ENCODE measurements at regions not wholly inside any gene's neighbourhood (a gene's known extent, or its start where the extent isn't known, plus 50 kb on each side); places are given as distances from the start of the nearest gene placed in this dataset.

DNA sequence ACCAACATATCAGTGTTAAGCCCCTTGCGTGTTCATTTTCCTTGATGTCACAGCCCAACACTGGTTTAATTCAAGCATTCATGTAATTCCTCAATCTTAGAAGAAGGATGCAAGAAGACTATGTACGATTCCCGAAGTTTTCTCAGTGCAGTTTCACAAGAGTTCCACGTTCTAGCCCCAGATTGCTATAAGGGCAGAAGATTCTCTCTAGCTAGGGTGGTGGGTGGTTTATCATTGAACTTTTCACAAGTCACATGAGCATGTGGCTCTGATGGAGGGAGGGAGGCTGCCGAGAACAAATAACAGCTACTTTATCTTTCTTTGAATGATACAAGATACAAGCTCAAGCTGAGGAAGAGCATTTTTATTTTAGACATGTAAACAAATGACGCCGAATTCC, 71.9 kb upstream of the NHSL1 start:
- H3K79me2 ChIP-seq (ENCODE audit: control insufficient read depth, insufficient read depth, low read length), result peaks cover 36% of the 10 kb centered on the region
- intact Hi-C loops (cut with micrococcal nuclease), result no loop called here
- H4K20me1 ChIP-seq (replicated peaks; ENCODE audit: control insufficient read depth, extremely low read depth, insufficient read depth, low read length), result no peaks in the 10 kb centered on the region
- ChIA-PET CTCF (interaction anchor here (1.7 kb wide), 1 partner anchor 15 kb away, joined by 6 read pairs; no protein-coding TSS in a partner anchor), POLR2A (no interaction called here)
- dilution Hi-C loops (cut with MboI; ENCODE audit: extremely low pct_ligation_motif_present, low sequenced_read_pairs), result no loop called here
- TF ChIP-seq FOS (IDR thresholded peaks at IDR 0.05; ENCODE audit: borderline replicate concordance, insufficient read depth, low read length) (no peak), POLR2A (IDR thresholded peaks at IDR 0.05; ENCODE audit: low read depth, low read length) (no peak), MYC (IDR thresholded peaks at IDR 0.05; ENCODE audit: low read depth, low read length) (no peak), GATA2 (IDR thresholded peaks at IDR 0.05; ENCODE audit: insufficient read depth, insufficient read length, low read depth, low read length) (no peak), POLR2AphosphoS5 (IDR thresholded peaks at IDR 0.05; ENCODE audit: insufficient read depth, low read depth, low read length) (no peak)
- TF ChIP-seq, protein P1, sequence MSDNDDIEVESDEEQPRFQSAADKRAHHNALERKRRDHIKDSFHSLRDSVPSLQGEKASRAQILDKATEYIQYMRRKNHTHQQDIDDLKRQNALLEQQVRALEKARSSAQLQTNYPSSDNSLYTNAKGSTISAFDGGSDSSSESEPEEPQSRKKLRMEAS (IDR thresholded peaks at IDR 0.05; ENCODE audit: insufficient read depth, insufficient read length), result no peak
- TF ChIP-seq, protein P2, sequence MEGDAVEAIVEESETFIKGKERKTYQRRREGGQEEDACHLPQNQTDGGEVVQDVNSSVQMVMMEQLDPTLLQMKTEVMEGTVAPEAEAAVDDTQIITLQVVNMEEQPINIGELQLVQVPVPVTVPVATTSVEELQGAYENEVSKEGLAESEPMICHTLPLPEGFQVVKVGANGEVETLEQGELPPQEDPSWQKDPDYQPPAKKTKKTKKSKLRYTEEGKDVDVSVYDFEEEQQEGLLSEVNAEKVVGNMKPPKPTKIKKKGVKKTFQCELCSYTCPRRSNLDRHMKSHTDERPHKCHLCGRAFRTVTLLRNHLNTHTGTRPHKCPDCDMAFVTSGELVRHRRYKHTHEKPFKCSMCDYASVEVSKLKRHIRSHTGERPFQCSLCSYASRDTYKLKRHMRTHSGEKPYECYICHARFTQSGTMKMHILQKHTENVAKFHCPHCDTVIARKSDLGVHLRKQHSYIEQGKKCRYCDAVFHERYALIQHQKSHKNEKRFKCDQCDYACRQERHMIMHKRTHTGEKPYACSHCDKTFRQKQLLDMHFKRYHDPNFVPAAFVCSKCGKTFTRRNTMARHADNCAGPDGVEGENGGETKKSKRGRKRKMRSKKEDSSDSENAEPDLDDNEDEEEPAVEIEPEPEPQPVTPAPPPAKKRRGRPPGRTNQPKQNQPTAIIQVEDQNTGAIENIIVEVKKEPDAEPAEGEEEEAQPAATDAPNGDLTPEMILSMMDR (IDR thresholded peaks at IDR 0.05; ENCODE audit: extremely low read depth in 1 of 2, insufficient read depth in 1 of 2, low read depth in 1 of 2, low read length in 2 of 2), result no peak
- FAIRE-seq (no peak), DNase-seq (ENCODE audit: low read depth, low spot score) (no peak)
- H3K9me1 ChIP-seq (replicated peaks; ENCODE audit: control insufficient read depth, extremely low read depth, insufficient read depth, low read length), result no peaks in the 10 kb centered on the region
- peaks cover 13% of the 10 kb centered on the region for H3K4me1 ChIP-seq (ENCODE audit: control insufficient read depth, extremely low read depth, insufficient read depth, low read length)
- H3K4me3 ChIP-seq (replicated peaks in 1 of 3; ENCODE audit: insufficient read depth in 1 of 3, low read depth in 1 of 3, low read length in 3 of 3), result no peak overlapping the region
- no peak overlapping the region for H3K27ac ChIP-seq (ENCODE audit: insufficient read depth, low read depth, low read length)
- H3K9ac ChIP-seq (replicated peaks; ENCODE audit: extremely low read depth, insufficient read depth, low read length), result no peak overlapping the region
- H3K36me3 ChIP-seq (ENCODE audit: control insufficient read depth in 2 of 2, extremely low read depth in 1 of 2, insufficient read depth in 2 of 2, low read length in 2 of 2), result no peaks in the 10 kb centered on the region
- no TSS peak for BruUV-seq (replicated peaks)
- H3K9me3 ChIP-seq (replicated peaks; ENCODE audit: control insufficient read depth, insufficient read depth, low read length), result no peaks in the 10 kb centered on the region
- H3K4me2 ChIP-seq (ENCODE audit: insufficient read depth, low read length), result no peak overlapping the region
- no peaks in the 10 kb centered on the region for H3K27me3 ChIP-seq (ENCODE audit: control insufficient read depth in 2 of 2, insufficient read depth in 2 of 2, low read length in 2 of 2)
- no peak overlapping the region for H2AFZ ChIP-seq (ENCODE audit: low read depth, low read length)

Measured in endothelial cell of umbilical vein (primary cell).